GM21515 (cell line): ENCODE measurements at regions not wholly inside any gene's neighbourhood (a gene's known extent, or its start where the extent isn't known, plus 50 kb on each side); places are given as distances from the start of the nearest gene placed in this dataset.
A peak's percentile ranks its signal among the peaks of the same experiment; 100 is the strongest.

ENCODE experiments used
- ATAC-seq: cut with Tn5 transposase; IDR thresholded peaks from one replicate; pipeline ENCODE4 v1.9.1; 2021; ENCODE audit not compliant: unreplicated experiment

DNA sequence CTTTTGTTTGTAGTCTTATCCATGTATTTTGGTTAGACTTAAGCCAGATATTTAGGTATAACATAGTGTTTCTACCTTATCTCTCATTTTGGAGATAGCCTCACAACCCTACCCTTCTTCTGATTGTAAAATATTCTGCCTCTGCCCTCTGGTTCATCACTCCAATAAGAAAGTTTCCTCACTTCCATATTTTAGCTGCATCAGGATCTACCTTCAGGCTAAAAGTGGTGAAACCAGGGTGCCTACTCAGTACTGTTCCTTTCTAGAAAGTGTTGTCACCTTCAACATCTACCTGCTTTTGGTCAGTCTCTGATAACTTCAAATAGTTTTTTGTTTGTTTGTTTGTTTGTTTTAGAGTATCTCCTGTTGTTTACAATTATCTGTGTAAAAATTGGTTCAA is 294.6 kb downstream of the ANXA1 start:
- no peak for ATAC-seq

GRCh38 chr9:73451003-73451402 is 299.3 kb downstream of the ANXA1 start:
- ATAC-seq = no peak

- no peak for ATAC-seq
Observed at GRCh38 chr9:73459817-73460216, 308.2 kb downstream of the ANXA1 start.

DNA sequence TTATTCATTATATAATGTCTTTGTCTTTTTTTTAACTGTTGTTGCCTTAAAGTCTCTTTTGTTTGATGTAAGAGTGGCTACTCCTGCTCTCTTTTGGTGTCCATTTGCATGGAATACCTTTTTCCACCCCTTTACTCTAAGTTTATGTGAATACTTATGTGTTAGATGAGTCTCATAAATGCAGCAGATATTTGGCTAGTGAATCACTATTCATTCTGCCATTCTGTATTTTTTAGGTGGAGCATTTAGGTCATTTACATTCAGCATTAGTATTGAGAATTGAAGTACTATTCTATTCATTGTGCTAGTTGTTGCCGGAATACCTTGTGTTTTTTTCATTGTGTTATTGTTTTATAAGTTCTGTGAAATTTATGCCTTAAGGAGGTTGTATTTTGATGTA is 317.1 kb downstream of the ANXA1 start:
- ATAC-seq = no peak

DNA sequence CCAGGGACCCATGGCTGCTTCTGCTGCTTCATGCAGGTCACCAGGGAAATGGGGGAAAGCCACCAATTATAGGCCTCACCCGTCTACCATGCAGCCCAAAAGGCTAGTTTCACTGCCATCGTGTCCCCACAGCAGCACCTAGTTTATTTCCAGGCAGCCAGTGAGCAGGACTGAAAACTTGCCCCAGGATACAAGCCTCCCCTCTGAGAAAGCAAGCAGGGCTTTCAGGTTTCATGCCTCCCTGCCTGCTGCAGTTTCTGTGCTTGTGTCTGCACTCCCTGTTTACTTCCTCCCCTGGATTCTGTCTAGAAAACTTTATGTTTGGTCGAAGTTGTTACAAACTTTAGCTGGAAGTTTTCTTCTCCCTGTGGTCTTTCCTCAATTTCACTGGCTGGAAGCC is 319.1 kb downstream of the ANXA1 start:
- no peak for ATAC-seq

DNA sequence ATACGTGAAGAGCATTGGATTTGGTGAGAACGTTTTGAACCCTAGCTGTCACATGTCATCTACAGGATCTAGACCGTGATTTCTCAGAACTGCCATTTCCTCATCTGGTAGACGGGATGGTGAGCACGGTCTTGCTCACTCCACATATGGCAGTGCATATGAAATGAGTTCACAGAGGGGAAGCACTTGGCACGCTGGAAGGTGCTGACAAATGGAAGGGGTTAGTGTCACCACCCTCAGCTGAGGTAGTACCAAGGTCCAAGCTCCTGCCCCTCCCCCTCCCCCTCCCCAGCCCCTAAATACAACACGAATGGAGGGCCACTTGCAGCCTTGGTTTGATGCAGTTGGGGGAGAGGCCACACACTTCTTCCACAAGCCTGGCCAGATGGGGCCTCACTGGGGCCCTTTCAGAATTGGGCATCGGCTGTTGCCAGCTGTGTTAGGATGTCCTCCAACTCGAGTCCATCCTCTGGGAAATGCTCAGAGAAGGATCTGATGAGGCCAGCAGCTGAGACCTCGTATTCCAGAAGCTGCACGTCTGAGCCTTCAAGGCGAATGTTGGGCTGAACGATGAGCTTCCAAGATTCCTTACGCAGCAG is 322.4 kb downstream of the ANXA1 start:
- ATAC-seq = no peak

GRCh38 chr9:73474625-73475024 is 323.0 kb downstream of the ANXA1 start:
- ATAC-seq = no peak

GRCh38 chr9:73494894-73495293 is 343.2 kb downstream of the ANXA1 start:
- no peak for ATAC-seq

- no peak for ATAC-seq
Observed at GRCh38 chr9:73497796-73498195, 346.1 kb downstream of the ANXA1 start.

DNA sequence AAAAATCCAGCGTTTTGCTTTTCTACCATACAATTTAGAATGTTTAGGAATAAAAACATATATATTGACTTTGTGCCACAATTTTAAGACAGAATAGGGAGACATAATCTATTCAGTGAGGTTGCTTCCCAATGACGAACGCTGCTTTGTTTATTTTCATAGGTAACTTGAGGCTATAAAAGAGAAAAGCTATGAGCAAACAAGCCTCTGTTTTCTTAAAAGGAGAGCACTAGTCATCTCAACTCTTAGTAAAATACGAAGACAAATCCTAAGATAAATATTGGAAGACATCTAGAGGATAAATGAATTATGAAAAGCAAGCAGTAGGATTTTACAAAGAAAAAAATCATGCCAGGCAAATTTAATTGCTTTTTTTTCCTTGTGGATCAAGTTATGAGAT is 363.6 kb downstream of the ANXA1 start:
- ATAC-seq = no peak

DNA sequence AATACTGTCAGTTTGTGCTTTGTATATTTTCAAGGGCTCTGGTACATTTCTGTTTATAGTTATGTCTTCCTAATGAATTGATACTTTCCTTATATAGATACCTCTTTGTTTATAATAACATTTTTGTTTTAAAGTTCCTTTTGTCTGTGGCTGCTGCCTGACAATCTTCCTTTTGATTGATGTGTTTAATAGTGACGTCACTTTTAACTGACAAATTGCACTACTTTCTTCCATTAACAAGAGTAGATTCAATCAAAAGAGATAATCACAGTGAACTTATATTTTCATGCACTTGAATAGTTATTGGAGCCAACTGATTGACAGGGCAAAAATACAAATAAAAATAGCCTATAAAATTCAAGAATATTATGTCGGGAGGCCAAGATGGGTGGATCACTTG is 371.7 kb downstream of the ANXA1 start:
- no peak for ATAC-seq

GRCh38 chr9:73525350-73525749 is 373.7 kb downstream of the ANXA1 start:
- no peak for ATAC-seq

DNA sequence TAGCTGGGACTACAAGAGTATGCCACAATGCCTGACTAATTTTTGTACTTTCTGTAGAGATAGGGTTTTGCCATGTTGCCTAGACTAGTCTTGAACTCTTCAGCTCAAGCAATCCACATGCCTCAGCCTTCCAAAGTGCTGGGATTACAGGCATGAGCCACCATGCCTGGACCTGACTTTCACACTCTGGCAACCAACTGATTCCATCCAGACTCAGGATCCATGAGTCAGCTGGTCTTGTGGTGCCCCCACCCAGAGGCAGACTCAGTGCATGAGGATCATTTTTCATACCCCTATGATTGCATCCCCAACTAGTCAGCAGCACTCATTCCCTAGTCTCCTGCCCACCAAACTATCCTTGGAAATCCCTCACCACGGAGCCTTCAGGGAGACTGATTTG is 375.9 kb downstream of the ANXA1 start:
- no peak for ATAC-seq

- ATAC-seq = no peak
Observed at GRCh38 chr9:73528926-73529325, 377.3 kb downstream of the ANXA1 start.

- no peak for ATAC-seq
Observed at GRCh38 chr9:73529666-73530065, 378.0 kb downstream of the ANXA1 start.

DNA sequence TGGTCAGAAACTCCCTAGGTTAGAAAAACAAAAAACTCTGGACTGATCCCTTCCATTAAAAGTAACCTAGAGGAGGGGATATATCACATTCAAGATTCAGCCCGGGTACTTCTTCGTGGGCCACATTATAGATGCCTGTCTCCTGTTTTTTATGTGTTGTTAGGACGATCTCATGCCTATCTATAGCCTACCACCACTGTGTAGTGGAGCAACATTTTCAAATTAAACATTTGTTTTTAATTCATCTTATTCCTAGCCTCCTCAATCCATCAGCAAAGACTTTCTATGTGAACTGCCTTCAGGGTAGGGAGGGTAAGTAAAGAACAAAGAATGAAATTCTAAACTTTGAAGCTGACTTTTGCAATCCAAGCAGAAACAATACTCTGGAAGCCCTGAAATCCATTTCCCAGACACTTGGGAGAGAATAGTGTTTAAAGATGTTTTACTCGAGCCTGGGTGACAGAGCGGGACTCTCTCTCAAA is 379.4 kb downstream of the ANXA1 start:
- no peak for ATAC-seq

GRCh38 chr9:73531658-73532057 is 380.0 kb downstream of the ANXA1 start:
- peak; percentile 57 for ATAC-seq

DNA sequence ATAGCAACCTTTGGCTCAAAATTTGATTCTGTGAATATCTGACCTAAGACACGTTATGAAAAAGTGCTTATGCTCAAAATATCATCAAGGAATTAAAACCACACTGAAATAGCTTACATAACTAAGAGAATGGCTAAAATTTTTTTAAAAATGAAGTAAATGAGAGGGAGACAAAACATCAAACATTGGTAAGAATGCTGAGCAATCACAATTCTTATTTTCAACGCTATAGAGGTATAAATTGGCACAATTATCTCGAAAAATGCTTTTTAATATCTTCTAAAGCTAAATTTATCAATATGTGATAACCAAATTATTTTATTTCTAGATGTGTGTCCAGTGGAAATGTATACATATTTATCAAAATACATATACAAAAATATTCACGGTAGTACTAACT is 381.3 kb downstream of the ANXA1 start:
- no peak for ATAC-seq

GRCh38 chr9:73536403-73536802 is 384.7 kb downstream of the ANXA1 start:
- ATAC-seq = no peak

- no peak for ATAC-seq
Observed at GRCh38 chr9:73537561-73537960, 385.9 kb downstream of the ANXA1 start.

DNA sequence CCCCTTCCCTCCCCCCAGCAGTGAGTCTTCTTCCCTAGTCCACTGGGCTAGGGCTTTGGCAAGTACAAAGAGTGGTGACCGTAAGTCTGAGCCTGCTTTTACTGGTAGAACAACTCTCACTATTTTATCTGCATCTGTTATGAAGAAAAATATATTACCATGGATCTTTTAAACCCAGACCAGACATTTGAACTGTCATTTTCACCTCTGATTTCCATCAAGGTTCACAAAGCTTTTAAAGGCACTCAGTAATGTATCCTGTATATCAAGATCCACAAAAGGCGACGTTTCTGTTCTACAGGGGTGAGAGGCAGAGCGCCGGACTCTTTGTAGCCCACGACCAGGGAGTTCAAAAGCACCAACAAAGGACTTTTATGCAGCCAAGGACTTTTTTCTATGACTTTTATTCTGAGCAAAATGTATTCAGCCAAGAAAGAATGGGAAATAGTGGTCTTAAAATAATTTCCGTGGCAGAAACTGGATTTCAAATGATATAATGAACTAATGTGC is 388.3 kb downstream of the ANXA1 start:
- no peak for ATAC-seq

- ATAC-seq = no peak
Observed at GRCh38 chr9:73541923-73542322, 390.3 kb downstream of the ANXA1 start.

DNA sequence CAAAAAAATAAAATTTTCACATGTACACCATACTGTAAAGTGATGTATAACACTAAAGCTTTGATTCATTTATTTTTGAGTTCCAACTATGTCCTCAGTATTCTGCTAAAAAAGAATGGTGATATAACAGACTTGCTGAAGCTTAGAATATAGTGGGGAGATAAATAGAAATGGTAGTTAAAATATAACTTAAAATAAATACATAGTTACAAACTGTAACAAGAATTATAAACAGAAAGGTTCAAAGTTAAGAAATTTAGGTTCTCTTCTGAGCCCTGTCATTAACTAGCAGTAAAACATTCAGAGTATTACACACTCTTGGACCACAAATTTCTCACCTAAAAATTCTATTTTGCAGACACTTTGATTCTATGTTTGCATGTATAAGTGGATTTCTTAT is 392.1 kb downstream of the ANXA1 start:
- no peak for ATAC-seq
